ENCODE measurements at regions not wholly inside any gene's neighbourhood (a gene's known extent, or its start where the extent isn't known, plus 50 kb on each side); places are given as distances from the start of the nearest gene placed in this dataset.

- H3K9me3 Mint-ChIP-seq = no peaks in the 10 kb centered on the region
- intact Hi-C loops (cut with micrococcal nuclease) = no loop called here
- peaks cover 40% of the 10 kb centered on the region for H3K4me1 Mint-ChIP-seq (ENCODE audit: low read depth)
- CTCF ChIA-PET = interaction anchor here (0.8 kb wide), 1 partner anchor 334 kb away, joined by 3 read pairs; no protein-coding TSS in a partner anchor
- H3K36me3 Mint-ChIP-seq (ENCODE audit: low read depth) = no peaks in the 10 kb centered on the region
- no peak for DNase-seq
- no peak overlapping the region for H3K27ac Mint-ChIP-seq
- H3K27me3 Mint-ChIP-seq (ENCODE audit: low read depth) = no peaks in the 10 kb centered on the region
- H3K4me3 Mint-ChIP-seq = no peak overlapping the region
Measured at GRCh38 chr7:25517906-25518305, 289.6 kb upstream of the NPVF start.

GRCh38 chr7:25520017-25520416, 291.7 kb upstream of the NPVF start:
- H3K4me3 Mint-ChIP-seq = no peak overlapping the region
- peak overlapping the region; percentile 51 for H3K27ac Mint-ChIP-seq
- H3K36me3 Mint-ChIP-seq (ENCODE audit: low read depth) = no peaks in the 10 kb centered on the region
- CTCF ChIA-PET = interaction anchor here (1.1 to 2.4 kb wide), 2 partner anchors 45 to 48 kb away, joined by 3 to 6 read pairs; no protein-coding TSS in a partner anchor
- intact Hi-C loops (cut with micrococcal nuclease) = loop anchor here (2.0 kb wide), 1 partner anchor 23 kb away; no protein-coding TSS in a partner anchor
- peaks cover 45% of the 10 kb centered on the region for H3K4me1 Mint-ChIP-seq (ENCODE audit: low read depth)
- H3K27me3 Mint-ChIP-seq (ENCODE audit: low read depth) = no peaks in the 10 kb centered on the region
- DNase-seq = peak; percentile 35
- H3K9me3 Mint-ChIP-seq = no peaks in the 10 kb centered on the region

GRCh38 chr7:25520516-25520915, 292.2 kb upstream of the NPVF start:
- H3K27me3 Mint-ChIP-seq (ENCODE audit: low read depth) = no peaks in the 10 kb centered on the region
- intact Hi-C loops (cut with micrococcal nuclease) = loop anchor here (2.0 kb wide), 1 partner anchor 24 kb away; no protein-coding TSS in a partner anchor

GRCh38 chr7:25521236-25521635, 292.9 kb upstream of the NPVF start:
- CTCF ChIA-PET = interaction anchor here (2.4 kb wide), 1 partner anchor 44 kb away, joined by 6 read pairs; no protein-coding TSS in a partner anchor
- Mint-ChIP-seq H3K4me3 (no peak overlapping the region), H3K27me3 (ENCODE audit: low read depth) (no peaks in the 10 kb centered on the region), H3K36me3 (ENCODE audit: low read depth) (no peaks in the 10 kb centered on the region), H3K9me3 (no peaks in the 10 kb centered on the region), H3K4me1 (ENCODE audit: low read depth) (peaks cover 45% of the 10 kb centered on the region), H3K27ac (peak overlapping the region; percentile 44)
- intact Hi-C loops (cut with micrococcal nuclease) = loop anchor here (2.0 kb wide), 1 partner anchor 24 kb away; no protein-coding TSS in a partner anchor
- peak; percentile 22 for DNase-seq

More at GRCh38 chr7:25520516-25520915, 292.2 kb upstream of the NPVF start:
- Mint-ChIP-seq H3K9me3 (no peaks in the 10 kb centered on the region), H3K27ac (peak overlapping the region; percentile 51), H3K4me3 (no peak overlapping the region), H3K4me1 (ENCODE audit: low read depth) (peaks cover 45% of the 10 kb centered on the region), H3K36me3 (ENCODE audit: low read depth) (no peaks in the 10 kb centered on the region)
- CTCF ChIA-PET = interaction anchor here (2.4 kb wide), 1 partner anchor 45 kb away, joined by 6 read pairs; no protein-coding TSS in a partner anchor
- DNase-seq = no peak

- Mint-ChIP-seq H3K27me3 (ENCODE audit: low read depth) (no peaks in the 10 kb centered on the region), H3K4me3 (no peak overlapping the region), H3K9me3 (no peaks in the 10 kb centered on the region), H3K36me3 (ENCODE audit: low read depth) (no peaks in the 10 kb centered on the region), H3K27ac (peak overlapping the region; percentile 17), H3K4me1 (ENCODE audit: low read depth) (peaks cover 42% of the 10 kb centered on the region)
- intact Hi-C loops (cut with micrococcal nuclease) = loop anchor here (1.0 kb wide), 1 partner anchor 342 kb away; a partner anchor contains a TSS
- DNase-seq = no peak
- CTCF ChIA-PET = no interaction called here
Measured at GRCh38 chr7:25522727-25523126, 294.4 kb upstream of the NPVF start.

GRCh38 chr7:25527665-25528170, 299.4 kb upstream of the NPVF start:
- Mint-ChIP-seq H3K9me3 (no peaks in the 10 kb centered on the region), H3K27ac (no peak overlapping the region), H3K27me3 (ENCODE audit: low read depth) (no peaks in the 10 kb centered on the region), H3K4me3 (no peak overlapping the region), H3K36me3 (ENCODE audit: low read depth) (no peaks in the 10 kb centered on the region), H3K4me1 (ENCODE audit: low read depth) (peaks cover 9% of the 10 kb centered on the region)
- CTCF ChIA-PET = no interaction called here
- intact Hi-C loops (cut with micrococcal nuclease) = no loop called here
- no peak for DNase-seq

- Mint-ChIP-seq H3K27ac (no peak overlapping the region), H3K9me3 (no peaks in the 10 kb centered on the region), H3K4me3 (no peak overlapping the region), H3K27me3 (ENCODE audit: low read depth) (no peaks in the 10 kb centered on the region), H3K4me1 (ENCODE audit: low read depth) (no peaks in the 10 kb centered on the region), H3K36me3 (ENCODE audit: low read depth) (no peaks in the 10 kb centered on the region)
- no peak for DNase-seq
- intact Hi-C loops (cut with micrococcal nuclease) = no loop called here
- CTCF ChIA-PET = no interaction called here
Measured at GRCh38 chr7:25529320-25529719, 301.0 kb upstream of the NPVF start.

GRCh38 chr7:25536851-25537250, 308.6 kb upstream of the NPVF start:
- no peak overlapping the region for H3K4me3 Mint-ChIP-seq
- CTCF ChIA-PET = interaction anchor here (0.6 kb wide), 1 partner anchor 262 kb away, joined by 5 read pairs; no protein-coding TSS in a partner anchor
- DNase-seq = no peak
- H3K27ac Mint-ChIP-seq = no peak overlapping the region
- intact Hi-C loops (cut with micrococcal nuclease) = no loop called here
- no peaks in the 10 kb centered on the region for H3K36me3 Mint-ChIP-seq (ENCODE audit: low read depth)
- H3K4me1 Mint-ChIP-seq (ENCODE audit: low read depth) = peaks cover 5% of the 10 kb centered on the region
- H3K9me3 Mint-ChIP-seq = no peaks in the 10 kb centered on the region
- no peaks in the 10 kb centered on the region for H3K27me3 Mint-ChIP-seq (ENCODE audit: low read depth)

- Mint-ChIP-seq H3K27ac (no peak overlapping the region), H3K36me3 (ENCODE audit: low read depth) (no peaks in the 10 kb centered on the region), H3K4me3 (no peak overlapping the region), H3K27me3 (ENCODE audit: low read depth) (no peaks in the 10 kb centered on the region), H3K4me1 (ENCODE audit: low read depth) (peaks cover 5% of the 10 kb centered on the region), H3K9me3 (no peaks in the 10 kb centered on the region)
- CTCF ChIA-PET = interaction anchor here (0.7 to 0.8 kb wide), 2 partner anchors 28 to 65 kb away, joined by 3 read pairs; no protein-coding TSS in a partner anchor
- DNase-seq = no peak
- intact Hi-C loops (cut with micrococcal nuclease) = no loop called here
Measured at GRCh38 chr7:25537662-25538375, 309.5 kb upstream of the NPVF start.

- DNase-seq = no peak
- Mint-ChIP-seq H3K4me3 (no peak overlapping the region), H3K9me3 (no peaks in the 10 kb centered on the region), H3K36me3 (ENCODE audit: low read depth) (no peaks in the 10 kb centered on the region), H3K27me3 (ENCODE audit: low read depth) (no peaks in the 10 kb centered on the region), H3K27ac (no peak overlapping the region), H3K4me1 (ENCODE audit: low read depth) (peaks cover 5% of the 10 kb centered on the region)
- CTCF ChIA-PET = interaction anchor here (0.7 to 1.1 kb wide), 2 partner anchors 24 to 129 kb away, joined by 4 read pairs; no protein-coding TSS in a partner anchor
- intact Hi-C loops (cut with micrococcal nuclease) = no loop called here
Measured at GRCh38 chr7:25541094-25541821, 313.0 kb upstream of the NPVF start.

- no peak for DNase-seq
- no peaks in the 10 kb centered on the region for H3K9me3 Mint-ChIP-seq
- intact Hi-C loops (cut with micrococcal nuclease) = no loop called here
- H3K27me3 Mint-ChIP-seq (ENCODE audit: low read depth) = no peaks in the 10 kb centered on the region
- peaks cover 5% of the 10 kb centered on the region for H3K4me1 Mint-ChIP-seq (ENCODE audit: low read depth)
- H3K36me3 Mint-ChIP-seq (ENCODE audit: low read depth) = no peaks in the 10 kb centered on the region
- H3K4me3 Mint-ChIP-seq = no peak overlapping the region
- H3K27ac Mint-ChIP-seq = no peak overlapping the region
- CTCF ChIA-PET = interaction anchor here (1.1 kb wide), 1 partner anchor 24 kb away, joined by 4 read pairs; no protein-coding TSS in a partner anchor
Measured at GRCh38 chr7:25541877-25542276, 313.6 kb upstream of the NPVF start.

- H3K9me3 Mint-ChIP-seq = no peaks in the 10 kb centered on the region
- H3K4me3 Mint-ChIP-seq = no peak overlapping the region
- no peaks in the 10 kb centered on the region for H3K36me3 Mint-ChIP-seq (ENCODE audit: low read depth)
- no peak for DNase-seq
- CTCF ChIA-PET = no interaction called here
- H3K27me3 Mint-ChIP-seq (ENCODE audit: low read depth) = no peaks in the 10 kb centered on the region
- no peak overlapping the region for H3K27ac Mint-ChIP-seq
- intact Hi-C loops (cut with micrococcal nuclease) = no loop called here
- H3K4me1 Mint-ChIP-seq (ENCODE audit: low read depth) = peaks cover 8% of the 10 kb centered on the region
Measured at GRCh38 chr7:25543210-25543609, 314.9 kb upstream of the NPVF start.

All from activated naive CD4-positive, alpha-beta T cell treated with anti-CD3 and anti-CD28 coated beads for 36 hours (primary cell).